HG02885 (cell line): ENCODE measurements at regions not wholly inside any gene's neighbourhood (a gene's known extent, or its start where the extent isn't known, plus 50 kb on each side); places are given as distances from the start of the nearest gene placed in this dataset.

Experiments used
- ATAC-seq: cut with Tn5 transposase; IDR thresholded peaks from one replicate; pipeline ENCODE4 v1.9.1; 2021; ENCODE audit warnings: mild to moderate bottlenecking; ENCODE audit not compliant: unreplicated experiment, poor library complexity

- no peak for ATAC-seq
Measured at GRCh38 chr12:107884769-107885694, 110.5 kb downstream of the ASCL4 start.

- no peak for ATAC-seq
Measured at GRCh38 chr12:107888789-107889188, 114.3 kb downstream of the ASCL4 start.

GRCh38 chr12:107891967-107892366 lies 117.5 kb downstream of the ASCL4 start:
- ATAC-seq = no peak

- no peak for ATAC-seq
Measured at GRCh38 chr12:107894589-107894988, 120.1 kb downstream of the ASCL4 start.

GRCh38 chr12:107895966-107896365 lies 121.5 kb downstream of the ASCL4 start:
- ATAC-seq = no peak

GRCh38 chr12:107900588-107900987 lies 126.1 kb downstream of the ASCL4 start:
- ATAC-seq = no peak

- peak; percentile 96 for ATAC-seq
Measured at GRCh38 chr12:107903341-107904061, 129.0 kb downstream of the ASCL4 start.

- ATAC-seq = no peak
Measured at GRCh38 chr12:107906707-107907106, 132.2 kb downstream of the ASCL4 start.

GRCh38 chr12:107912421-107913004 lies 138.0 kb downstream of the ASCL4 start:
- ATAC-seq = peak; percentile 73

GRCh38 chr12:107914460-107914977 lies 140.0 kb downstream of the ASCL4 start:
- ATAC-seq = no peak

- ATAC-seq = no peak
Measured at GRCh38 chr12:107917912-107918800, 143.7 kb downstream of the ASCL4 start.

GRCh38 chr12:107921062-107921461 lies 146.6 kb downstream of the ASCL4 start:
- ATAC-seq = no peak

- no peak for ATAC-seq
Measured at GRCh38 chr12:107925125-107925524, 150.6 kb downstream of the ASCL4 start.

GRCh38 chr12:107929436-107929835 lies 154.9 kb downstream of the ASCL4 start:
- ATAC-seq = no peak

- ATAC-seq = no peak
Measured at GRCh38 chr12:107931761-107932160, 157.3 kb downstream of the ASCL4 start.

- no peak for ATAC-seq
Measured at GRCh38 chr12:107938446-107938845, 163.9 kb downstream of the ASCL4 start.

GRCh38 chr12:107948391-107948945 lies 174.0 kb downstream of the ASCL4 start:
- ATAC-seq = no peak

- no peak for ATAC-seq
Measured at GRCh38 chr12:107951024-107951423, 176.5 kb downstream of the ASCL4 start.

- ATAC-seq = no peak
Measured at GRCh38 chr12:107955966-107956643, 173.0 kb upstream of the WSCD2 start.
